SK-N-SH treated with all-trans-retinoic acid at 6 μM for 48 hours (cell line): ENCODE measurements at regions not wholly inside any gene's neighbourhood (a gene's known extent, or its start where the extent isn't known, plus 50 kb on each side); places are given as distances from the start of the nearest gene placed in this dataset.

Experiments used
- BACH2 ChIP-seq: fragments of 250-450 bp; sonication (Bioruptor Pico); IDR thresholded peaks from 2 replicates; pipeline ENCODE4 v1.9.0; 2021; ENCODE audit warnings: mild to moderate bottlenecking, borderline replicate concordance
- CSDC2 ChIP-seq: fragments of 250-450 bp; sonication (Bioruptor Pico); IDR thresholded peaks from 2 replicates; pipeline ENCODE4 v1.5.0; 2020; ENCODE audit warnings: mild to moderate bottlenecking, moderate library complexity
- ISL1 ChIP-seq: fragments of 250-450 bp; sonication (Bioruptor Pico); IDR thresholded peaks from 2 replicates; pipeline ENCODE4 v2.1.2; 2022; ENCODE audit warnings: mild to moderate bottlenecking, moderate library complexity
- PATZ1 ChIP-seq: fragments of 250-450 bp; sonication (Bioruptor Pico); IDR thresholded peaks from 2 replicates; pipeline ENCODE4 v1.8.0; 2020; ENCODE audit warnings: mild to moderate bottlenecking, moderate library complexity, borderline replicate concordance
- TOX ChIP-seq: fragments of 250-450 bp; sonication (Bioruptor Pico); IDR thresholded peaks from 2 replicates; pipeline ENCODE4 v1.8.0; 2021; ENCODE audit warnings: mild to moderate bottlenecking, moderate library complexity, borderline replicate concordance
- ZNF565 ChIP-seq: fragments of 450-650 bp; formaldehyde crosslinking; conservative IDR thresholded peaks from 2 replicates; pipeline ENCODE4 v1.5.0; 2020; ENCODE audit warnings: low read depth, mild to moderate bottlenecking, moderate library complexity
- TF ChIP-seq, protein P1 (sequence below): fragments of 250-450 bp; sonication (Bioruptor Pico); IDR thresholded peaks from 2 replicates; pipeline ENCODE4 v1.5.1; 2020; ENCODE audit warnings: low read depth, mild to moderate bottlenecking, moderate library complexity

DNA sequence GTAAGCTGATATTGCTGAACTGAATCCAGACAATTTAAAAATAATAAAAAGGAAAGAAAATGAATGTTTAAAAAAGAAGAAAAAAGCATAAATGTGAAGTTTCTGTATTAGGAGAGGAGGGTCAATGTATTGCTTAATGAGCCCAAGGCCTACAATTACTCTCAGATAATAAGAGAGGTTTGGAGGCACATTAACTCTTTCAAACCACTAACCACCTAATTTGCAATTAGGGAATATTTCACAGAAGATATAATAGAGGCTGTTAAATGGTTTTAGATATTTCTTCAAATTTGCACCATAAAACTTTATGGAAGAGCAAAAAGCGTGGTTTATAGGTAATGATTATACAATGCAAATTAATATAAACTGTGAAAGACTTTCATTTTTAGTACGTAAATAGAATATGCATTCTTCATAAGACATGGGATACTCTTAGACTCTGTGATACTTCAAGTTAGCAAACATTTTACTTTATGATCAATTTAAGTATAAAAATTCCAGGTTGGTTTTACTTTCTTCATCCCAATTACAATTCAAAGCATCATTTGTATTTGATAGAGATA is 364.2 kb upstream of the GALNTL6 start:
- TF ChIP-seq PATZ1 (CRISPR knock-in tag): no peak
- no peak for TF ChIP-seq TOX
- no peak for TF ChIP-seq ZNF565 (CRISPR knock-in tag)
- TF ChIP-seq ISL1 (CRISPR knock-in tag): no peak
- no peak for TF ChIP-seq BACH2 (CRISPR knock-in tag)
- no peak for TF ChIP-seq CSDC2
- TF ChIP-seq, protein P1, sequence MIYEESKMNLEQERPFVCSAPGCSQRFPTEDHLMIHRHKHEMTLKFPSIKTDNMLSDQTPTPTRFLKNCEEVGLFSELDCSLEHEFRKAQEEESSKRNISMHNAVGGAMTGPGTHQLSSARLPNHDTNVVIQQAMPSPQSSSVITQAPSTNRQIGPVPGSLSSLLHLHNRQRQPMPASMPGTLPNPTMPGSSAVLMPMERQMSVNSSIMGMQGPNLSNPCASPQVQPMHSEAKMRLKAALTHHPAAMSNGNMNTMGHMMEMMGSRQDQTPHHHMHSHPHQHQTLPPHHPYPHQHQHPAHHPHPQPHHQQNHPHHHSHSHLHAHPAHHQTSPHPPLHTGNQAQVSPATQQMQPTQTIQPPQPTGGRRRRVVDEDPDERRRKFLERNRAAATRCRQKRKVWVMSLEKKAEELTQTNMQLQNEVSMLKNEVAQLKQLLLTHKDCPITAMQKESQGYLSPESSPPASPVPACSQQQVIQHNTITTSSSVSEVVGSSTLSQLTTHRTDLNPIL (CRISPR knock-in tag): no peak
